Muscle of leg (tissue), 3 donors: ENCODE measurements at regions not wholly inside any gene's neighbourhood (a gene's known extent, or its start where the extent isn't known, plus 50 kb on each side); places are given as distances from the start of the nearest gene placed in this dataset.

Experiments used
- DNase-seq: peaks from one replicate; pipeline ENCODE4 v3.0.0; 2013
- H3K27ac ChIP-seq: one replicate; pipeline ENCODE4 v1.5.1; 2013; ENCODE audit warnings: mild to moderate bottlenecking, low read length, control low read depth
- H3K27me3 ChIP-seq: one replicate; pipeline ENCODE4 v1.6.1; 2013; ENCODE audit warnings: low read length; ENCODE audit not compliant: control insufficient read depth, insufficient read depth
- H3K36me3 ChIP-seq: one replicate; pipeline ENCODE4 v1.6.1; 2013; ENCODE audit warnings: low read length; ENCODE audit not compliant: control insufficient read depth, insufficient read depth
- H3K4me1 ChIP-seq: one replicate; pipeline ENCODE4 v1.6.1; 2013; ENCODE audit warnings: low read length; ENCODE audit not compliant: control insufficient read depth, insufficient read depth
- H3K4me3 ChIP-seq: one replicate; pipeline ENCODE4 v1.5.1; 2013; ENCODE audit warnings: low read length, control low read depth
- H3K9me3 ChIP-seq: replicated peaks from 2 replicates; pipeline ENCODE4 v1.6.1; 2013; ENCODE audit warnings: low read depth, low read length; ENCODE audit not compliant: control insufficient read depth
- WGBS: methylation state at CpG from one replicate; pipeline ENCODE4 v1.1.5; 2013; ENCODE audit warnings: missing lambda C conversion rate; ENCODE audit not compliant: insufficient coverage; 5-methylcytosine and 5-hydroxymethylcytosine counted together

GRCh38 chr14:89620436-89620835 is 203.4 kb upstream of the FOXN3 start:
- Histone ChIP-seq H3K27ac (no peak overlapping the region), H3K4me3 (no peak overlapping the region), H3K36me3 (no peaks in the 10 kb centered on the region), H3K4me1 (peaks cover 27% of the 10 kb centered on the region), H3K27me3 (no peaks in the 10 kb centered on the region), H3K9me3 (no peaks in the 10 kb centered on the region)
- no CpG with 5 or more reads among the region's 6 CpGs for WGBS
- DNase-seq: no peak

- H3K9me3 ChIP-seq: no peaks in the 10 kb centered on the region
- no CpG with 5 or more reads among the region's 4 CpGs for WGBS
- peak overlapping the region; percentile 51 for H3K4me3 ChIP-seq
- H3K4me1 ChIP-seq: peaks cover 21% of the 10 kb centered on the region
- H3K36me3 ChIP-seq: no peaks in the 10 kb centered on the region
- no peak for DNase-seq
- no peak overlapping the region for H3K27ac ChIP-seq
- H3K27me3 ChIP-seq: no peaks in the 10 kb centered on the region
Measured at GRCh38 chr14:89619596-89619995, 202.6 kb upstream of the FOXN3 start.

- Histone ChIP-seq H3K27ac (peak overlapping the region; percentile 91), H3K4me3 (peak overlapping the region; percentile 61), H3K4me1 (peaks cover 19% of the 10 kb centered on the region), H3K27me3 (no peaks in the 10 kb centered on the region), H3K9me3 (no peaks in the 10 kb centered on the region), H3K36me3 (no peaks in the 10 kb centered on the region)
- 1% methylated on average over 63 of the region's 66 CpGs for WGBS
- DNase-seq: peak; percentile 90
Measured at GRCh38 chr14:89618811-89619551, 201.9 kb upstream of the FOXN3 start.

GRCh38 chr14:89618330-89618708 is 201.3 kb upstream of the FOXN3 start:
- DNase-seq: peak; percentile 83
- no peaks in the 10 kb centered on the region for H3K36me3 ChIP-seq
- WGBS: 0% methylated on average over 1 of the region's 6 CpGs

GRCh38 chr14:89617481-89618329 is 200.7 kb upstream of the FOXN3 start:
- Histone ChIP-seq H3K36me3 (no peaks in the 10 kb centered on the region), H3K9me3 (no peaks in the 10 kb centered on the region), H3K4me1 (peaks cover 19% of the 10 kb centered on the region), H3K27ac (peak overlapping the region; percentile 91), H3K4me3 (peak overlapping the region; percentile 61), H3K27me3 (no peaks in the 10 kb centered on the region)
- peak; percentile 87 for DNase-seq
- WGBS: 0% methylated on average over 7 of the region's 20 CpGs

More at GRCh38 chr14:89618330-89618708, 201.3 kb upstream of the FOXN3 start:
- peak overlapping the region; percentile 91 for H3K27ac ChIP-seq
- no peaks in the 10 kb centered on the region for H3K27me3 ChIP-seq
- peak overlapping the region; percentile 61 for H3K4me3 ChIP-seq
- H3K4me1 ChIP-seq: peaks cover 19% of the 10 kb centered on the region
- no peaks in the 10 kb centered on the region for H3K9me3 ChIP-seq

GRCh38 chr14:89616852-89617341 is 199.9 kb upstream of the FOXN3 start:
- no peaks in the 10 kb centered on the region for H3K9me3 ChIP-seq
- peak; percentile 83 for DNase-seq
- 45% methylated on average over 2 of the region's 5 CpGs for WGBS
- H3K27ac ChIP-seq: peak overlapping the region; percentile 91
- no peaks in the 10 kb centered on the region for H3K27me3 ChIP-seq
- H3K4me3 ChIP-seq: peak overlapping the region; percentile 61
- H3K36me3 ChIP-seq: no peaks in the 10 kb centered on the region
- H3K4me1 ChIP-seq: peaks cover 15% of the 10 kb centered on the region

- Histone ChIP-seq H3K36me3 (no peaks in the 10 kb centered on the region), H3K27ac (peak overlapping the region; percentile 91), H3K9me3 (no peaks in the 10 kb centered on the region), H3K27me3 (no peaks in the 10 kb centered on the region), H3K4me3 (peak overlapping the region; percentile 5), H3K4me1 (peaks cover 13% of the 10 kb centered on the region)
- WGBS: 20% methylated on average over 1 of the region's 2 CpGs
- DNase-seq: no peak
Measured at GRCh38 chr14:89616425-89616824, 199.4 kb upstream of the FOXN3 start.

- Histone ChIP-seq H3K4me1 (peaks cover 13% of the 10 kb centered on the region), H3K4me3 (no peak overlapping the region), H3K36me3 (no peaks in the 10 kb centered on the region), H3K9me3 (no peaks in the 10 kb centered on the region), H3K27ac (no peak overlapping the region), H3K27me3 (no peaks in the 10 kb centered on the region)
- no CpG with 5 or more reads among the region's 3 CpGs for WGBS
- no peak for DNase-seq
Measured at GRCh38 chr14:89615421-89615820, 198.4 kb upstream of the FOXN3 start.

- Histone ChIP-seq H3K27me3 (no peaks in the 10 kb centered on the region), H3K4me1 (peaks cover 17% of the 10 kb centered on the region), H3K36me3 (no peaks in the 10 kb centered on the region), H3K27ac (no peak overlapping the region), H3K4me3 (no peak overlapping the region), H3K9me3 (peaks cover 2% of the 10 kb centered on the region)
- DNase-seq: no peak
- 53% methylated on average over 3 of the region's 4 CpGs for WGBS
Measured at GRCh38 chr14:89614009-89614691, 197.1 kb upstream of the FOXN3 start.
